ENCODE measurements at regions not wholly inside any gene's neighbourhood (a gene's known extent, or its start where the extent isn't known, plus 50 kb on each side); places are given as distances from the start of the nearest gene placed in this dataset.
"Not testable (repeated sequence)": the region's sequence is repeated elsewhere in the genome, so short reads cannot be mapped to it uniquely, and the experiment has no call there.

DNA sequence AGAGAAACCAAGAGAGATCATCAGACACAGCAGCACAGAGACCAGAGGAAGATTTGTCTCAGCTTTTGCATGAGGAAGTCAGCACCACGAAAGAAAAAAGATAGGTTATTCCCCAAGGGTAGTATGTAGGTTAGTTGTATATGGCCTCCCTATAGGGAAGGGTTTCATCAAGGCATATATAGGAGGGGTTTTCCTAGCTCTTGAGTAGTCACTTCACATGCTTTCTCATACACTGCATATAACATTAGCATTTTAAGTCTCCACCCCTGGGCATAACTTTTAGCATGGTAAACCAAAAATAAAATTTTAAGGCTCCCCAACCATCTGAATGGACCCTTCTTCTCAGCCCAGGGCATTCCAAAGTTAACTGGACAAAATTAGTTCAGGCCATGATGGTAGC lies 1571.6 kb upstream of the ACO1 start:
- no peak for DNase-seq (ENCODE audit: low spot score)

DNA sequence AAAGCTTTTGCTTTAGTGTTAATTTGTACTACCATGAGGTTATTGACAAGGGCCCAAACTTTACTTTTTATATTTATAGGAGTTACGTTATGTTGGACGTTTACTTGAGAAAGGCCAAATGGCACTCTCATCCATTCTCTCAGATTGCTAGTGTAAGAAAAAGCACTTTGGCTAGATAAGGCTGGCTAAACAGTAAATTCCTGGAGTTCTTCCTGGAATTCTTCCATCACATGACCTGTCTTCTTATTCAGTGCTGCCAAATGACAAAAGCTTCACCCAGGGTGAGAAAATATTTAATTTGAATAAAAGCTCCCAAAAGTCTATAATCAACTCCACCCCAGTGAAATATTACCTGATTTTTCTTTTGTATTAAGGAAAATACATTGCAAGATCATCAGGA lies 1568.9 kb upstream of the ACO1 start:
- no peak for DNase-seq (ENCODE audit: low spot score)

DNA sequence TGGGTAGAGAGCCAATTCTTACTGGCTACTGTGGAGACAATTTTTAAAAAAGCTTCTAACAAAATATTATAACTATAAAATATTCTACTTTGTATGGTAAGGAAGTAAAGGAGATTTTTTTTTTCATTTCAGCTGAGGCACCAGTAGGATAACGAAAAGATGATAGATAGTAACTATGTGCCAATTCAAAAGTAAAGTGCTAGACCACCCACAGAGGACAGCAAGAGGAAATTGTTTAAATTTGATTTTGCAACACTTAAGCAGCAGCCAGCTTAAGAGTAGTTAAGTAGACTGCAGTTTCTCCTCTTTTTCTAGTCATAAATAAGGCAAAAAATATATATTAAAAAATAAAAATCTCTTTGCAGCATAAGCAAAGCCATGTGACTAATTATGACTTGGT lies 1539.3 kb upstream of the ACO1 start:
- no peak for DNase-seq (ENCODE audit: low spot score)

DNA sequence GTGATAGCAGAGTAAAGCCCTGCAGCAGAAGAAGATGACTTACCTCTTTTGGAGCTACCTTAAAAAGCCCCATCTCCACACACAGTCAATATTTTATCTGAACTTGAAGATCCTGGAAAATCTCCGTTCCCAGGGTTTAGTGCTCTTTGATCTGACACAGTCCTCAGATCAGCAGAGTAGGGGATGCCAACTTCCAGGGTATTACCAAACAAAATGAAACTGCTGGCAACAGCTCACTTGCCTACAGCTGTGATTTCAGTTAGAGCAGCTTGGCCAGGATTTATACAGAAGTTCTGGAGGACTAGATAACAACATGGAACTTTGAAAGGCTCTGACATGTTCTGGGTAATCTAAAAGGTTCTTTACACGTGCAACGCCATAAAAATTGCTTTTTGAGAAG lies 1537.8 kb upstream of the ACO1 start:
- no peak for DNase-seq (ENCODE audit: low spot score)

DNA sequence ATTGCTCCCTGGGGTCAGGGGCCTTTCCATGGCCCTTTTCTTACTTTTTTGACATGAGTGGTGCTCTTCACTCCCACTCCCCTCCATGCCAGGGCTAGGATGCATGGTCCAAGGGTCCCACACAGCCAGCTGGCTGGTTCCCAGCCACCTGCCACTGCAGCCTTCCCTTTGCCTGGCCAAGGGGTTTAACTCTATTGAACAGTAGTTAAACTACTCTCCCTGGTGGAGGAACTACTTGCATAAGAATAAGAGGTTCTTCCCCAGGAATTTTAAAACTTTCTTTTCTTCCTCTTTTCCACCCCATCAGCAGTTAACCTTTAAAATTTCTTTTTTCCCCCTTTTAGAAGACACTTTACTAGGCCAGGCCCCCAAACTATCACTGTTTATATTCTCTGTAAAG lies 1532.8 kb upstream of the ACO1 start:
- DNase-seq (ENCODE audit: low spot score) = no peak

DNA sequence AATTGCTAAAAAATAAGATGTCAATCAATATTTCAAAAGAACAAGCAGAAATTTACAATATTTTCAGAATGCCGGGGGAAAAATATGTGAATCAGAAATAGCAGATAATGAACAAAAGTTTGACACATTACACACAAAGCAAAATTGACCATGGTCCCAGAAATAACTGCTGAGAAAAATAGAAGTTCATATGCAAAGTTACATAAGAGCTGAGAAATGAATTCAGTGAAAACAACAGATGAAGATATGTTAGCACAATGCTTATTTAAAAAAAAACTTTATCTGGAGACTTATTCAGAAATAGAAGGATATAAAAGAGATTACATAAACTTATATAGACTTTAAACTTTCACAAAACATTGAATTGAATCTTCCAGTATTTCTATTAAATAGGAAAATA lies 1483.7 kb upstream of the ACO1 start:
- no peak for DNase-seq (ENCODE audit: low spot score)

DNA sequence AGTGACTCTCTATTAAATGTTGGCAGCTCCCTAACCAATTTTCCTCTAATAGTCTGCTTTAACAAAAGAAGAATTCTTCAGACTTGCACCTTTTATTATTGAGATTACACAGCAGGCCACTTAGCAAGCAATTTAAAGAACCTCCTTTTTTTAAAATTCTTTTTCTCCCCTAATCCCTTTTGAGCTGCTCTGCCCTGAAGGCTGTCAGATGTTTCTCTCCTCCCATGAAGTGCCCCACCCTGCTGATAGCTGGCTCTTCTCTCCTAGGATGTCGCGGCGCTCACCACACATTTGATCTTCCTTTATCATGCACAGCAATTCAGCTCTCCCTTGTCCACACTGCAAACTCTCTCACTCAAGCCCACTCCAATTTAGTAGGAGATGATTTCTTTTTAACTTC lies 1471.1 kb upstream of the ACO1 start:
- DNase-seq (ENCODE audit: low spot score) = no peak

DNA sequence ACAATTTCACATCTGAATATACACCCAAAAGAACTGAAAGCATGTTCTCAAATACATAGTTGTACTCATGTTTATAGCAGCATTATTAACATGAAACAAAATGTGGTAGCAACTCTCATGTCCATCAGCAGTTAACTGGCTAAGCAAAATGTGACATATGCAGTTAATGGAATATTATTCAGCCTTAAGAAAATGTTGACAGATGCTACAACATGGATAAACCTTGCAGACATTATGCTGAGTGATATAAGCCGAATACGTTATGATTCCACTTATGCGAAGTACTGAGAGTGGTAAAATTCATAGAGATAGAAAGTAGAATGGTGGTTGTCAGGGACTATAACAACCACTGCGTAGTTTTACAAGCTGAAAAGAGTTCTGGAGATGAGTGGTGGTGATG lies 1469.0 kb upstream of the ACO1 start:
- no peak for DNase-seq (ENCODE audit: low spot score)

DNA sequence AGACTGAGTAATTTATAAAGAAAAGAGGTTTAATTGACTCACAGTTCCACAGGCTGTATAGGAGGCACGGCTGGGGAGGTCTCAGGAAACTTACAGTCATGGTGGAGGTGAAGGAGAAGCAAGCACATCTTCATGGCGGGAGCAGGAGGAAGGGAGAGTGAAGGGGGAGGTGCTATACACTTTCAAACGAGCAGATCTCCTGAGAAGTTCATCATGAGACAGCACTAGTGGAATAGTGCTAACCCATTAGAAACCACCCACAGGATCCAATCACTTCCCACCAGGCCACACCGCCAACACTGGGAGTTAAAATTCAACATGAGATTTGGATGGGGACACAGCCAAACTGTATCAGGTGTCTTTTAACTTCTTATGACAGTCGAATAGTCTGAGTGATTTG lies 1459.3 kb upstream of the ACO1 start:
- DNase-seq (ENCODE audit: low spot score) = no peak

DNA sequence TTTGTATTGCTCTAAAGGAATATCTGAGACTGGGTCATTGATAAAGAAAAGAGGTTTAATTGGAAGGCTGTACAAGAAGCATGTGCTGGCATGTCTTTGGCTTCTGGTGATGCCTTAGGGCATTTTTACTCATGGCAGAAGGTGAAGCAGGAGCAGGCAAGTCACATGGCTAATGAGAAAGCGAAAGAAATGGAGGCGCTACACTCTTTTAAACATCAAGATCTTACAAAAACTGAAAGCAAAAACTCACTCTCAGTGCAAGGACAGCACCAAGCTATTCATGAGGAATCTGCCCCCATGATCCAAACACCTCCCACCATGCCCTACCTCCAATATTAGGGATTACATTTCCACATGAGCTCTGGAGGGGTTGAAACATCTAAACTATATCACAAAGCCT lies 1458.8 kb upstream of the ACO1 start:
- no peak for DNase-seq (ENCODE audit: low spot score)

DNA sequence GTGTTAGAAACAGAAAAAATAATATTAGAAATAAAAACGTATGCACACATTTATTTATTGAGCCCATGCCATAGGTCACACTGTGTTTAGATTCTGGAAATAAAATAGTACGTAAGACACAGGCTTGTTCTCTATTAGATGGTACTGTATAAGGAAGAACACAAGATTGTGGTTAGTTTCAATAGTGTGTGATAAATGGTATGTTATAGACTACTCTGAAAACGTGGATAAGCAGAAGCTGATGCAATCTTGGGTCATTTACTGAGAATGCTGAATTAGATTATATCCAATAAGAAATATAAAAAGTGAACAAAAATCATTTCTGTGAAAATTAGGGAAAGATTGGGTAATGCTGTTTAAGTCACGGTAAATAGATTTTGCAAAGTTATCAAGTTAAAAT lies 1456.4 kb upstream of the ACO1 start:
- no peak for DNase-seq (ENCODE audit: low spot score)

DNA sequence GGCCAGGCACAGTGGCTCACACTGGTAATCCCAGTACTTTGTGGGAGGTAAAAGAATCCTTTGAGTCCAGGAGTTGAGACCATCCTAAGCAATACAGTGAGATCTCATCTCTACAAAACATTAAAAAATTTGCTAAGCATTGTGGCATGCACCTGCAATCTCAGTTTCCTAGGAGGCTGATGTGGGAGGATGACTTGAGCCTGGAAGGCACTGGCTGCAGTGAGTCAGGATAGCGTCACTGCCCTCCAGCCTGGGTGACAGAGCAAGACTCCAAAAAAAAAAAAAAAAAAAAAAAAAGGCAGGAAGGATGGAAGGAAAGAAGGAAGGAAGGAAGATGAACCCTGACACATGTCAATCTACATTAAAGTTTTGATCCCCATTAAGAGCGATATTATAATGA lies 1452.2 kb upstream of the ACO1 start:
- no peak for DNase-seq (ENCODE audit: low spot score)

DNA sequence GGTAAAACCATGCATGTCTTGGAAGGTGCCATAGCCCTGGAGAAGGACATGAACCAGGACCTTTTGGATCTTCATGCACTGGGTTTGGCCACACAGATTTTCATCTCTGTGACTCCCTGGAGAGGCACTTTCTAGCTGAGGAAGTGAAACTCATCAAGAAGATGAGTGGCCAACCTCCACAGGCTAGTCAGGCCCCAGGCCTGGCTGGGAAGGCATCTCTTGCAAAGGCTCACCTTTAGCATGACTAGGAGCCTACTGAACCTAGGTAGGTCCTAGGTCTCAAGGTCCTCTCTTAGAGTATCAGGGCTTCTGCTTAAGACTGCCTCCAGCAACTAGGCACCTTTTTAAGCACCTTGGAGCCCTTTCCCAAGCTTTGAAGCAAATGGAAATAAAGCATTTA lies 1448.7 kb upstream of the ACO1 start:
- DNase-seq (ENCODE audit: low spot score) = no peak

DNA sequence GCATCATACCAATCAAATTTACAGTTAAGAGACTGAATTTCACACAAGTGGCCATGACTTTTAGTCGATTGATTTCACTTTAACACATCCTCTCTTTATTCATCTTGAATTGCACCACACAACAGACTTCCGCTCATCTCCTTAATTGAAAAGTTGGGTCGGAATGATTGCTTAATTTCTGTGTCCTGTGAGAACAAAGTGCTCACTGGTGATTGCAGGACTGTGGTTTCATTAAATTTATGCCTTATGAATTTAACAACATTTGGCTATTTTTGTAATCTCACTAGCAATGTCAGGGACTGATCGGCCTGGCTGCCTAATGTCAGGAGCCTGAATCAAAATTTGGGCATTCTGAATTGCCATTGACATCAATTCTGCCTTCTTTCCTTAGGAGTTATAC lies 1447.3 kb upstream of the ACO1 start:
- DNase-seq (ENCODE audit: low spot score) = no peak

DNA sequence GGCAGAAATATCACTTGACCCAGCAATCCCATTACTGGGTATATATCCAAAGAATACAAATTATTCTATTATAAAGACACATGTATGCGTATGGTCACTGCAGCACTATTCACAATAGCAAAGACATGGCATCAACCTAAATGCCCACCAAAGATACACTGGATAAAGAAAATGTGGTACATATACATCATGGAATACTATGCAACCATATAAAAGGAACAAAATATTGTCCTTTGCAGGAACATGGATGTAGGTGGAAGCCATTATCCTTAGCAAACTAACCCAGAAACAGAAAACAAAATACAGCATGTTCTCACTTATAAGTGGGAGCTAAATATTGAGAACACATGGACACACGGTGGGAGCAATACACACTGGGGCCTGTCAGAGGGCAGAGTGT lies 1441.6 kb upstream of the ACO1 start:
- DNase-seq (ENCODE audit: low spot score) = not testable (repeated sequence)

DNA sequence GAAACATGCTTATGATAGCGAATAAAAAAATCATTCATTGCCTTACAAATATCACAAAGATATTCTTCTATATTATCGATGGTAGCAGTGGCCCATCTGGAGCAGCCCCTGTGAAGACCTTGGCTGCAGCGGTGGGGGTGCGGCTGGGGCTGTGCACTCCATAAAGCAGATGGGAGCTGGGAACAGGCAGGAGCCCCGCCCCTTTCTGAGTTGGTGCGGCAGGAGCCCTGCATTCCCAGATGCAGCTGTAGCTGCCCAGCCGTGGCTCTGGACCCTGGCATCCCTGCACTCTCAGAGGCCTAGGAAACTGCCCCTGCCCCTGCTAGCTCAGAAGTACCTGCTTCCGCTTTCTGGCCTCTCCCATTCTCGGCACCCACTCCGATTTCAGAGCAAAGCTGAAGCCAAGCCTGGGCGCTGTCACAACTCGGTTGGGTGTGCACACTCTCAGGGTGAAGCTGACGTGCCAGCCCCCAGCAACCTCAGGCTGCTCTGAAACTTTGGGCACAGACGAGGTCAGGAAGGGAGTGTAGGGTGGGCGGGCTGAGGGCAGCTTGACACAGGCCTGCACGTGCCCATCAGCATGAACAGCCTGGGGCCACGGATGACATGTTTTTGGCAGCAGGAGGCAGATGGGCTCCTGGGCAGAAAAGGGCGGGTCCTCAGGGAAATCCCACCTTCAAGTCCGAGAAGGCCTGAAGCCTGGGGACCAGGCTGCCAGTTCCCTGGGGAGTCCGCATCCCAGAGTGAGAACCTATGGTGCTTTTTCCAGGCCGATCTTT lies 1440.8 kb upstream of the ACO1 start:
- DNase-seq (ENCODE audit: low spot score) = no peak

DNA sequence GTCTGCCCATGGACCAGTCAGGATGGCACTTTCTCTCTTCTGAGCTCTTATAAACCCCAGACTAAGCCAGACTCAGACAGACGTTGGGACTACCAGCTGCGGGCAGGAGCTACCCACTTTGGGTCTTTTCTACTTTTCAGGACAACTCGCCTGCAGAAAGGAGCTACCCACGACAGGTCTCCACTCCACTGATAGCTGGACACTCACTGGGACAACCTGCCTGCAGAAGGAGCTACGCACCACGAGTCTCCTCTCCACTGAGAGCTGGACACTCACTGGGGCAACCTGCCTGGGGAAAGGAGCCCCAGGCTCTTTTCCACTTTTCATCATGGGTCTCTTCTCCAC lies 1440.2 kb upstream of the ACO1 start:
- no peak for DNase-seq (ENCODE audit: low spot score)

DNA sequence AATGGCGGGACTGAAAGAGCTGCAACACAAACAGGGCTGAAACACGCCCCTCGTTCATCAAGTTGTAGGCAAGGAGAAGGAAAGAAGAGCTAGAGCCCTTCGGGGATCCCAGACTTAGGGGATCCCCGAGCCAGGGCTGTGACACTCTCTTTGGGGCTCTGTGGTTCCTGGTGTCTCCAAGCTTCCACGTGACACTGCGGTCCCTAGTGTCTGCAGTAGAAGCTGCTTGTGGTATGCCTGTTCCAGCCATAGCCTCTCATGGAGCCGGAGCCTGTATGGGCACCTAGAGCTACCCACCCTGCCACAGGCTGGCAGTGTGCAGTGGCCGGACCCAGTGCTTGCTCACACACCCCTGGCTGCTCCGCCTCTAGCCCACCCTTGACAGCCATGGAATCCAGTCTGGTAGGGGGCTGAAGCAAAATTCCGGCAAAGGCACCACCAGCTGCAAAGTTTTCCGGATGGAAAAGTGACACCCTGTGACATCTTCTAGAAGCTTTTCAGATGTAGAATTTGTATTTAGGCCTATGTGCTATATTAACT lies 1439.6 kb upstream of the ACO1 start:
- no peak for DNase-seq (ENCODE audit: low spot score)

DNA sequence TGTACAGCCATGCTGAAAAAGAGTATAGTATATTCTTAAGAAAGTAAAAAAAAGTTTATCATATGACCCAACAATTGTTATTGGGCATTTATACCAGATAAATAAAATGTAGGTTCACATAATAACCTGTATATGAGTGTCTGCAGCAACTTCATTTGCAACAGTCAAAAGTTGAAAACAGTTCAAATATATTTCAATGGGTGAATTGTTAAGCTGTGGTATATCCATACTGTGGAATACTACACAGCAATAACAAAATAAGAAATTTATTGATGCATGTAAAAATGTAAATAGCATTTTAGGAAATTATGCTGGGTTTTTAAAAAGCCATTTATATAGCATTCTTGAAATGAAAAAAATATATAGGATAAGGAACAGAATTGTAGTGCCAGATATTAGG lies 1420.1 kb upstream of the ACO1 start:
- no peak for DNase-seq (ENCODE audit: low spot score)

DNA sequence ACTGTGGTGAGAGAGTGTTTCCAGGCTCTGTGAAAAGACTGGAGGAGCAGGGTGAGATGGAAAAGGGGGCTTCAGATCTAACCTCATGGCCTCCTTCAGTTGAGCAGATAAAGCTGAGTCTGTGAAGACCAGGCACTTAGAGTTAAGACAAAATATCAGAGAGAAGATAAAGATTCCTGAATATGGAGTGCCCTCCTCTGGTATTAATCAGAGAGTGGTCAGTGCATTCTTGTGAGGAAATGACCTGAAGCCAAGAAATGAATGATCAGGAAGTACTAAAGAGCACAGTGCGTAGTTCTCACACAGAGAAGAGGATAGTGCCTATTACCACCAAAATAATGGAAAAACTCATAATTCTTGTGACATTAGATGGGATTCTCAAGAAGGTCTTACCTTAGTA lies 1417.0 kb upstream of the ACO1 start:
- peak; percentile 5 for DNase-seq (ENCODE audit: low spot score)

DNA sequence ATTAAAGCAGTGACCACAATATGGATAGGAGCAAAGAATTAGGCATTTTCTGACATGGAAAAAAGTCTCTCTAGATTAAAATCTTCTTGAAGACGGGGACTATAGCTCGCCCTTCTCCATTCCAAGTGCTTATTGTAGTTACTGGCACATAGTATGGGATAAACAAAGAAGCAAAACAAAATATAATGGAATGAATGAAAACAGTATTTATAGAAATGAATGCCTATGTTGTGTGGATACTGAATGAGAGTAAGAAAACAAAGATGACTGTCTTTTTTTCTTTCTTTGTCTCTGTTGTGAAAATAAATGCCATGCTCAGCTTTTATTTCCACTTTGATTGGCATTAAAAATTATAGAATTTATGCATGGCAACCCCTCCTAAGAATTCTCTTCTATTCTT lies 1414.3 kb upstream of the ACO1 start:
- DNase-seq (ENCODE audit: low spot score) = no peak

DNA sequence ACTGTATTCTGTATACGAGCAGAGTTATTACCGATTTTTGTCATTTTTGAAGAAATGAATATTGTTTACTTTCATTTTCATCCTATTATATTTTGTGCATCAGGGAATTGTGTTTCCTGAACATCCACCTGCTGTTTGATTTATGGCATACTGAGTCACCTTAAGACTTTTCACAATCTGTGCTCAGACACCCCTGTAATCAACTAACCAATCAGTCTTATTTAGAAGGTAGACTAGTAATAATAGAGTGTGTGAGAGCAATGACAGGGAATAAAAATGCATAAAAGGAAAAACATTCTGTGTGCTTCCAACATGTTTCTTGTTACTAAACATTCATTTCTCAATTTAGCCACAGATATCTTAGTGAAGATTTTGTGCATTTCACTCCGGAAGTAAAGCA lies 1413.6 kb upstream of the ACO1 start:
- no peak for DNase-seq (ENCODE audit: low spot score)

DNA sequence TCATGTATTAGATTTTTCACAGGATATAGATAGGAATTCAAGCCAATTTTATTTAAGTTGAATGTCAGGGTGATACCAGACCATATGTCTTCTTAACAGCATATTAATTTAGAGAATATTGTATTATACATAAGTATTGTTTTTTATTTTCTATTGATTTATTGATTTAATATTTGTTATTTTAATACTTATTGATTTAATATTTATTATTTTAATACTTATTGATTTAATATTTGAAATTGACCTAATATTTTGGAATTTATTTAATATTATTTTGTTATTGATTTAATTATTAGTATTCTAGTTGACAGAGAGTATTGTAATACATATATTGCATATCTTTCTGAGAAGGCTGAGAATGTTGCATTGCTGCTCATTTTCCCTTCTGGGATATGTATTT lies 1411.8 kb upstream of the ACO1 start:
- no peak for DNase-seq (ENCODE audit: low spot score)

DNA sequence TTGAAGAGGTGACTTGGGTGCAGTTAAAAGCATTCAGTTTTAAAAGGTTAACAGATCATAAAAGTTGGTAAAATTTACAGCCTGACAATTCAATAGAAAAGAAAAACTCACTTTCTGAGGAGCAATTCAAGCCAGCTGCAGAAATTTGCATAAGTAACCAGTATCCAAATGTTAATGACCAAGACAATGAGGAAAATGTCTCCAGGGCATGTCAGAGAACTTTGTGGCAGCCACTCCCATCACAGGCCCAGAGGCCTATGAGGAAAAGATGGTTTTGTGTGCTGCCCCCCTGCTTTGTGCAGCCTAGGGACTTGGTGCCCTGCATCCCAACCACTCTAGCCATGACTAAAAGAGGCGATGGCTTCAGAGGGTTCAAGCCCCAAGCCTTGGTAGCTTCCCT lies 1406.5 kb upstream of the ACO1 start:
- no peak for DNase-seq (ENCODE audit: low spot score)

DNA sequence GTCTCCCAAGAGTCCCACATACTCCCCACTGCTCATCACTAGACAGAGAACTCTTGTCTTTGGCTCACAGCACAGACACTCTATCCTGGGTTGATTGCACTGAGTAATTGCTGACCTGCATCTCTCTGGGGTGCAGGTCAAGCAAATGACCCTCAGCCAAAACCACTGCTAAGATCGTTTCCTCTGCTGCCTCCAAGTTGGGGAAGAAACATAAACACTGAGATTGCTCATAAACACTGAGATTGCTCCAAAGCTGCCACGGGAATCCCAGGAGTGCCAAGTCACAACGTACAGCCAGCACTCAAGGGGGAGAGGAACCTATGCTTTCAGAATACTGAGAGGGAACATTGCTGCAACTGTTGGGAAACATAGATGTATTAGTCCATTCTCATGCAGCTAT lies 1402.1 kb upstream of the ACO1 start:
- no peak for DNase-seq (ENCODE audit: low spot score)
